Caco-2 (cell line): ENCODE measurements at regions not wholly inside any gene's neighbourhood (a gene's known extent, or its start where the extent isn't known, plus 50 kb on each side); places are given as distances from the start of the nearest gene placed in this dataset.
A peak's percentile ranks its signal among the peaks of the same experiment; 100 is the strongest.

Experiments
- BruUV-seq: library from RNA; stranded (reverse); fragments of 400-500 nt; replicated peaks from 2 replicates; lab custom pipeline; 2021; lab: Mats Ljungman, UMichigan
- CTCF ChIA-PET: fragments of 300-600 bp; sonication (Branson Sonifier 250); formaldehyde crosslinking; loops from one replicate; lab custom pipeline; 2022; ENCODE audit warnings: antibody characterized with exemption; lab: Charles Lee
- POLR2A ChIA-PET: fragments of 300-600 bp; sonication (Branson Sonifier 250); formaldehyde crosslinking; loops from one replicate; lab custom pipeline; 2022; ENCODE audit warnings: antibody characterized with exemption; lab: Charles Lee
- DNase-seq, 2 experiments: peaks; one replicate each; pipeline versions ENCODE4 v3.0.0 to v3.0.0-alpha.2; 2020 to 2022
- H3K27me3 ChIP-seq: replicated peaks from 2 replicates; pipeline ENCODE4 v1.6.0; 2011; ENCODE audit warnings: low read length; ENCODE audit not compliant: control insufficient read depth, insufficient read depth
- H3K36me3 ChIP-seq: 2 replicates; pipeline ENCODE4 v1.5.1; 2011; ENCODE audit warnings: low read length; ENCODE audit not compliant: control insufficient read depth, insufficient read depth
- H3K4me1 ChIP-seq: fragments of 250-450 bp; sonication (Bioruptor Pico); 2 replicates; pipeline ENCODE4 v1.5.1; 2020; ENCODE audit warnings: mild to moderate bottlenecking
- H3K4me3 ChIP-seq: 2 replicates; pipeline ENCODE4 v1.5.1; 2011; ENCODE audit warnings: low read depth, mild to moderate bottlenecking, control low read depth, low read length
- H3K9me3 ChIP-seq: fragments of 250-450 bp; sonication (Bioruptor Pico); 2 replicates; pipeline ENCODE4 v1.5.1; 2020; ENCODE audit warnings: mild to moderate bottlenecking, moderate library complexity
- H3K27ac Mint-ChIP-seq: one replicate; pipeline ENCODE4 v1.8.0; 2022; ENCODE audit warnings: mixed read lengths; ENCODE audit not compliant: unreplicated experiment
- H3K27me3 Mint-ChIP-seq: one replicate; pipeline ENCODE4 v1.8.0; 2022; ENCODE audit warnings: mixed read lengths; ENCODE audit not compliant: insufficient read depth, unreplicated experiment
- H3K36me3 Mint-ChIP-seq: one replicate; pipeline ENCODE4 v1.8.0; 2022; ENCODE audit warnings: mild to moderate bottlenecking, mixed read lengths; ENCODE audit not compliant: insufficient read depth, unreplicated experiment
- H3K4me1 Mint-ChIP-seq: one replicate; pipeline ENCODE4 v1.8.0; 2022; ENCODE audit warnings: low read depth, mixed read lengths; ENCODE audit not compliant: unreplicated experiment
- H3K4me3 Mint-ChIP-seq: one replicate; pipeline ENCODE4 v1.8.0; 2022; ENCODE audit warnings: mild to moderate bottlenecking, moderate library complexity, mixed read lengths; ENCODE audit not compliant: unreplicated experiment
- H3K9me3 Mint-ChIP-seq: one replicate; pipeline ENCODE4 v1.8.0; 2022; ENCODE audit warnings: mixed read lengths; ENCODE audit not compliant: unreplicated experiment
- CTCF ChIP-seq, 2 experiments: fragments of 200-600 bp in 1 of 2; IDR thresholded peaks; 1 replicate in 1 of 2; 2 replicates in 1 of 2; pipeline versions ENCODE4 v1.5.1 to v1.8.0; 2011 to 2022; ENCODE audit warnings: antibody characterized with exemption in 1 of 2, control low read depth in 1 of 2, inconsistent platforms in 1 of 2, low read depth in 1 of 2, low read length in 1 of 2, mild to moderate bottlenecking in 1 of 2, moderate library complexity in 1 of 2; ENCODE audit not compliant: insufficient read depth in 1 of 2, severe bottlenecking in 1 of 2, unreplicated experiment in 1 of 2
- intact Hi-C: fragments of 100-400 bp; cut with micrococcal nuclease; formaldehyde crosslinking; loops from one replicate; pipeline ENCODE4 v1.10.0; 2022; ENCODE audit not compliant: unreplicated experiment

DNA sequence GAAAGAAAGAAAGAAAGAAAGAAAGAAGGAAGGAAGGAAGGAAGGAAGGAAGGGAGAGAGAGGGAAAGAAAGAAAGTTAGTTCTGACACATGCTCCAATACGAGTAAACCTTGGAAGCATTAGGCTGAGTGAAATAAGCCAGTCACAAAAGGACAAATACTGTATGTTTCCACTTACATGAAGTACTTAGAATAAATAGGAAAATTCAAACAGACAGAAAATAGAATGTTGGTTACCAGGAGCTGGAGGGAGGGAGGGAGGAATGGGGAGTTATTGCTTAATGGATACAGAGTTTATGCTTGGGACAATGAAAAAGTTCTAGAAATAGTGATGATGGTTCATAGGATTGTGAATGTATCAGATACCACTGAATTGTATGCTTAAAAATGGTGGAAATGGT lies 75.2 kb upstream of the CDH4 start:
- no peak for DNase-seq
- no peaks in the 10 kb centered on the region; the same call in 1 of the 2 replicates for H3K9me3 ChIP-seq
- H3K36me3 ChIP-seq = no peaks in the 10 kb centered on the region
- TF ChIP-seq CTCF (IDR thresholded peaks at IDR 0.05; ENCODE audit: insufficient read depth in 1 of 2, low read depth in 1 of 2, low read length in 1 of 2, severe bottlenecking in 1 of 2, unreplicated experiment in 1 of 2) = no peak
- Mint-ChIP-seq H3K9me3 (no peaks in the 10 kb centered on the region), H3K36me3 (no peaks in the 10 kb centered on the region), H3K4me1 (peaks cover 9% of the 10 kb centered on the region), H3K27ac (no peak overlapping the region), H3K4me3 (no peak overlapping the region), H3K27me3 (peaks cover 3% of the 10 kb centered on the region)
- ChIA-PET CTCF (no interaction called here), POLR2A (no interaction called here)
- H3K4me3 ChIP-seq = no peak overlapping the region
- no peaks in the 10 kb centered on the region for H3K27me3 ChIP-seq
- intact Hi-C loops = no loop called here
- peaks cover 14% of the 10 kb centered on the region for H3K4me1 ChIP-seq
- no TSS peak for BruUV-seq

DNA sequence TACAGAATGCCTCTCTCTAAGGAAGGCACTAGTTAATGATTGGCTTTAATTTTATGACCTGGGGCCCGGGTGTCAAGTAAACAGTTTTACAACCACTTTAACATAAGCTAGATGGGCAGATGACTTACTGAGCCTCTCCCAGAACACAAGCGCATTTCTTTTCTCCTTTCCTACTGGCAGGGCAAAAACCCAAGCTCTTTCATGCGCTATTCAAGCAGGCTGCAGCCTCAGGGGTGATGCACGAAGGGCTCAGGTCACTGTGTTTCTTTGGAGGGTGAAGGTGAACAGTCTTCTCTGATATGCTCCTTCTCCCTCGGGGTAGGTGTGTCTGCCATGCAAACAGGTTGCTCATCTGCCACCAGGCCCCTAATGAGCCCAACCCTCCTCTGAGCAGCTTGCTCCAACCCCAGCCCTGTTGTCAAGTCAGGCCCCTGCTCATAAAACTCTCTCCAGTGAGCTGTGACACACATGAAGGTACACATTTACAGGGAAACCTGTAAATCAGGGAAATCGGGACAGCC lies 73.5 kb upstream of the CDH4 start:
- Mint-ChIP-seq H3K4me3 (no peak overlapping the region), H3K27ac (no peak overlapping the region), H3K36me3 (no peaks in the 10 kb centered on the region), H3K4me1 (peaks cover 9% of the 10 kb centered on the region), H3K27me3 (peaks cover 3% of the 10 kb centered on the region), H3K9me3 (no peaks in the 10 kb centered on the region)
- peaks cover 14% of the 10 kb centered on the region for H3K4me1 ChIP-seq
- ChIA-PET CTCF (no interaction called here), POLR2A (no interaction called here)
- no peak overlapping the region for H3K4me3 ChIP-seq
- no peak for TF ChIP-seq CTCF (IDR thresholded peaks at IDR 0.05; ENCODE audit: insufficient read depth in 1 of 2, low read depth in 1 of 2, low read length in 1 of 2, severe bottlenecking in 1 of 2, unreplicated experiment in 1 of 2)
- H3K9me3 ChIP-seq = no peaks in the 10 kb centered on the region; the same call in 1 of the 2 replicates
- BruUV-seq = no TSS peak
- no peaks in the 10 kb centered on the region for H3K27me3 ChIP-seq
- intact Hi-C loops = no loop called here
- H3K36me3 ChIP-seq = no peaks in the 10 kb centered on the region
- DNase-seq = peak; percentile 54 to 78

- H3K27me3 Mint-ChIP-seq = no peaks in the 10 kb centered on the region
- BruUV-seq = no TSS peak
- H3K4me1 ChIP-seq = peaks cover 18% of the 10 kb centered on the region
- H3K36me3 Mint-ChIP-seq = no peaks in the 10 kb centered on the region
- H3K27me3 ChIP-seq = no peaks in the 10 kb centered on the region
- DNase-seq = no peak
- POLR2A ChIA-PET = no interaction called here
- no peak overlapping the region for H3K27ac Mint-ChIP-seq
- no peaks in the 10 kb centered on the region for H3K9me3 ChIP-seq
- no peaks in the 10 kb centered on the region for H3K9me3 Mint-ChIP-seq
- no peak overlapping the region for H3K4me3 ChIP-seq
- no peaks in the 10 kb centered on the region for H3K36me3 ChIP-seq
- H3K4me3 Mint-ChIP-seq = no peak overlapping the region
- CTCF ChIA-PET = no interaction called here
- intact Hi-C loops = no loop called here
- H3K4me1 Mint-ChIP-seq = peaks cover 19% of the 10 kb centered on the region
- no peak for TF ChIP-seq CTCF (IDR thresholded peaks at IDR 0.05; ENCODE audit: insufficient read depth in 1 of 2, low read depth in 1 of 2, low read length in 1 of 2, severe bottlenecking in 1 of 2, unreplicated experiment in 1 of 2)
Measured at GRCh38 chr20:61184194-61184593, 67.9 kb upstream of the CDH4 start.
